H9 (cell line): ENCODE measurements at regions not wholly inside any gene's neighbourhood (a gene's known extent, or its start where the extent isn't known, plus 50 kb on each side); places are given as distances from the start of the nearest gene placed in this dataset.

ENCODE experiments used
- DNase-seq: peaks from one replicate; pipeline ENCODE4 v3.0.0-alpha.2; 2017
- H2AFZ ChIP-seq: one replicate; pipeline ENCODE4 v1.6.1; 2013; ENCODE audit warnings: mild to moderate bottlenecking, low read length, control low read depth, moderate library complexity
- H2AK5ac ChIP-seq: 2 replicates; pipeline ENCODE4 v1.6.1; 2013; ENCODE audit warnings: low read length, control low read depth, mixed read lengths; ENCODE audit not compliant: insufficient read length
- H2BK120ac ChIP-seq: one replicate; pipeline ENCODE4 v1.6.1; 2013; ENCODE audit warnings: low read depth, mild to moderate bottlenecking, low read length, control low read depth, inconsistent platforms; ENCODE audit not compliant: poor library complexity, severe bottlenecking
- H2BK12ac ChIP-seq: 2 replicates; pipeline ENCODE4 v1.6.1; 2013; ENCODE audit warnings: low read length, control low read depth, mixed read lengths, low read depth; ENCODE audit not compliant: insufficient read length
- H2BK15ac ChIP-seq: 2 replicates; pipeline ENCODE4 v1.6.1; 2013; ENCODE audit warnings: low read depth, low read length, control low read depth
- H2BK20ac ChIP-seq: one replicate; pipeline ENCODE4 v1.6.1; 2013; ENCODE audit warnings: low read depth, mild to moderate bottlenecking, low read length, control low read depth, inconsistent platforms; ENCODE audit not compliant: poor library complexity, severe bottlenecking
- H2BK5ac ChIP-seq: 2 replicates; pipeline ENCODE4 v1.6.1; 2013; ENCODE audit warnings: low read length, control low read depth, mixed read lengths; ENCODE audit not compliant: insufficient read length
- H3K14ac ChIP-seq: 2 replicates; pipeline ENCODE4 v1.6.1; 2013; ENCODE audit warnings: low read length, control low read depth; ENCODE audit not compliant: insufficient read depth
- H3K18ac ChIP-seq: 2 replicates; pipeline ENCODE4 v1.6.1; 2013; ENCODE audit warnings: low read depth, mild to moderate bottlenecking, mixed read lengths, low read length, control low read depth; ENCODE audit not compliant: insufficient read length
- H3K23ac ChIP-seq: 2 replicates; pipeline ENCODE4 v1.6.1; 2013; ENCODE audit warnings: low read length, control low read depth, mixed read lengths, low read depth; ENCODE audit not compliant: insufficient read length
- H3K23me2 ChIP-seq: 2 replicates; pipeline ENCODE4 v1.6.1; 2013; ENCODE audit warnings: low read depth, mild to moderate bottlenecking, mixed read lengths, low read length, control low read depth; ENCODE audit not compliant: insufficient read length, poor library complexity, severe bottlenecking
- H3K27ac ChIP-seq: 2 replicates; pipeline ENCODE4 v1.5.1; 2013; ENCODE audit warnings: low read length, control low read depth, mixed read lengths, low read depth; ENCODE audit not compliant: insufficient read length
- H3K27me3 ChIP-seq: 2 replicates; pipeline ENCODE4 v1.6.1; 2013; ENCODE audit warnings: low read length, control low read depth, inconsistent platforms; ENCODE audit not compliant: insufficient read depth
- H3K4ac ChIP-seq: 2 replicates; pipeline ENCODE4 v1.6.1; 2013; ENCODE audit warnings: low read depth, mild to moderate bottlenecking, control low read depth, inconsistent platforms, low read length, moderate library complexity
- H3K4me1 ChIP-seq: 2 replicates; pipeline ENCODE4 v1.6.1; 2013; ENCODE audit warnings: low read length, control low read depth, inconsistent platforms; ENCODE audit not compliant: insufficient read depth
- H3K4me2 ChIP-seq: 2 replicates; pipeline ENCODE4 v1.6.1; 2013; ENCODE audit warnings: low read length, control low read depth, mixed read lengths; ENCODE audit not compliant: insufficient read length, insufficient read depth
- H3K56ac ChIP-seq: 2 replicates; pipeline ENCODE4 v1.6.1; 2013; ENCODE audit warnings: low read depth, mild to moderate bottlenecking, mixed read lengths, low read length, control low read depth; ENCODE audit not compliant: insufficient read length
- H3K79me1 ChIP-seq: 2 replicates; pipeline ENCODE4 v1.6.1; 2013; ENCODE audit warnings: low read depth, mild to moderate bottlenecking, moderate library complexity, low read length, control low read depth, inconsistent platforms; ENCODE audit not compliant: insufficient read depth, poor library complexity, severe bottlenecking
- H3K79me2 ChIP-seq: 2 replicates; pipeline ENCODE4 v1.6.1; 2013; ENCODE audit warnings: low read length, control low read depth, inconsistent platforms; ENCODE audit not compliant: insufficient read depth
- H3K9ac ChIP-seq: 2 replicates; pipeline ENCODE4 v1.6.1; 2013; ENCODE audit warnings: low read length, control low read depth, mixed read lengths; ENCODE audit not compliant: insufficient read length; ENCODE audit errors: extremely low read depth
- H3K9me3 ChIP-seq: one replicate; pipeline ENCODE4 v1.6.1; 2013; ENCODE audit warnings: low read depth, low read length, inconsistent platforms; ENCODE audit not compliant: control insufficient read depth
- H3T11ph ChIP-seq: one replicate; pipeline ENCODE4 v1.6.1; 2013; ENCODE audit warnings: mild to moderate bottlenecking, low read length, control low read depth, inconsistent platforms
- H4K20me1 ChIP-seq: one replicate; pipeline ENCODE4 v1.6.1; 2013; ENCODE audit not compliant: control insufficient read depth, insufficient read length, insufficient read depth
- H4K5ac ChIP-seq: 2 replicates; pipeline ENCODE4 v1.6.1; 2013; ENCODE audit warnings: low read depth, mild to moderate bottlenecking, mixed read lengths, low read length, control low read depth; ENCODE audit not compliant: insufficient read length
- H4K8ac ChIP-seq: replicated peaks from 2 replicates; pipeline ENCODE4 v1.6.1; 2013; ENCODE audit warnings: low read length, control low read depth, mixed read lengths, low read depth; ENCODE audit not compliant: insufficient read length
- H4K91ac ChIP-seq: 2 replicates; pipeline ENCODE4 v1.6.1; 2013; ENCODE audit warnings: low read depth, mild to moderate bottlenecking, moderate library complexity, mixed read lengths, low read length, control low read depth; ENCODE audit not compliant: insufficient read length
- H3K27ac Mint-ChIP-seq, 3 experiments: 2 replicates in 2 of 3; 3 replicates in 1 of 3; pipeline ENCODE4 v1.8.0; 2020 to 2021; ENCODE audit warnings: mixed read lengths in 3 of 3, mild to moderate bottlenecking in 1 of 3, moderate library complexity in 1 of 3
- H3K27me3 Mint-ChIP-seq: 2 replicates; pipeline ENCODE4 v1.8.0; 2021; ENCODE audit warnings: low read depth, mild to moderate bottlenecking, moderate library complexity, mixed read lengths
- H3K36me3 Mint-ChIP-seq, 3 experiments: 2 replicates in 2 of 3; 3 replicates in 1 of 3; pipeline ENCODE4 v1.8.0; 2020 to 2021; ENCODE audit warnings: low read depth in 3 of 3, mixed read lengths in 3 of 3; ENCODE audit not compliant: insufficient read depth in 1 of 3
- H3K4me1 Mint-ChIP-seq, 2 experiments: 2 replicates each; pipeline ENCODE4 v1.8.0; 2020; ENCODE audit warnings: mixed read lengths in 2 of 2
- H3K4me3 Mint-ChIP-seq, 2 experiments: 2 replicates in 1 of 2; 3 replicates in 1 of 2; pipeline ENCODE4 v1.8.0; 2020 to 2021; ENCODE audit warnings: mild to moderate bottlenecking in 2 of 2, mixed read lengths in 2 of 2, moderate library complexity in 1 of 2
- H3K9me3 Mint-ChIP-seq, 2 experiments: 2 replicates in 1 of 2; 3 replicates in 1 of 2; pipeline ENCODE4 v1.8.0; 2020; ENCODE audit warnings: mild to moderate bottlenecking in 2 of 2, mixed read lengths in 2 of 2, moderate library complexity in 1 of 2
- CTCF ChIP-seq: fragments of 200-600 bp; sonication (generic); conservative IDR thresholded peaks from 3 replicates; pipeline ENCODE4 v1.8.0; 2021; ENCODE audit warnings: antibody characterized with exemption, mild to moderate bottlenecking

GRCh38 chr12:88377973-88378372, 202.3 kb downstream of the KITLG start:
- Histone ChIP-seq H2BK15ac (no peak overlapping the region), H3K4me1 (no peaks in the 10 kb centered on the region), H2BK20ac (no peak overlapping the region), H3K23me2 (no peaks in the 10 kb centered on the region), H2AK5ac (no peak overlapping the region), H4K20me1 (no peaks in the 10 kb centered on the region), H4K91ac (no peak overlapping the region), H3K79me1 (no peaks in the 10 kb centered on the region), H3K9me3 (no peaks in the 10 kb centered on the region), H3K9ac (no peak overlapping the region), H4K5ac (no peak overlapping the region), H3K79me2 (no peaks in the 10 kb centered on the region), H4K8ac (no peak overlapping the region), H3K23ac (no peak overlapping the region), H3K27ac (no peak overlapping the region), H3K27me3 (no peaks in the 10 kb centered on the region), H2BK120ac (no peak overlapping the region), H2AFZ (no peak overlapping the region), H3K56ac (no peak overlapping the region), H3K14ac (no peak overlapping the region), H3K4me2 (no peak overlapping the region), H2BK12ac (no peak overlapping the region), H3K18ac (no peak overlapping the region), H3K4ac (no peak overlapping the region), H2BK5ac (no peak overlapping the region), H3T11ph (no peak overlapping the region)
- Mint-ChIP-seq H3K4me3 (no peak overlapping the region), H3K4me1 (no peaks in the 10 kb centered on the region), H3K27me3 (no peaks in the 10 kb centered on the region), H3K36me3 (no peaks in the 10 kb centered on the region), H3K9me3 (no peaks in the 10 kb centered on the region), H3K27ac (no peak overlapping the region)
- TF ChIP-seq CTCF: no peak
- no peak for DNase-seq
